Right lobe of liver (tissue), 4 donors: ENCODE measurements at regions not wholly inside any gene's neighbourhood (a gene's known extent, or its start where the extent isn't known, plus 50 kb on each side); places are given as distances from the start of the nearest gene placed in this dataset.

ENCODE experiments used
- CTCF ChIP-seq, 4 donors: fragments of 200-600 bp in 3 of 4; fragments of 450-650 bp in 1 of 4; IDR thresholded peaks; one replicate each; pipeline versions ENCODE4 v1.5.1 to v1.8.0; 2016 to 2022; ENCODE audit warnings: antibody characterized with exemption in 4 of 4, mild to moderate bottlenecking in 2 of 4
- POLR2A ChIP-seq: fragments of 450-650 bp; IDR thresholded peaks from one replicate; pipeline ENCODE4 v1.6.1; 2017; ENCODE audit warnings: antibody characterized with exemption, mild to moderate bottlenecking
- donor health status: DM: no; HTN: no; CAD: no.
- donor health status: DM: no; HTN: no; CAD: no.
- donor health status: DM: no; HTN: yes; CAD: no.

- TF ChIP-seq CTCF (IDR thresholded peaks at IDR 0.05) (no peak), POLR2A (no peak)
These were observed 148.7 kb downstream of the FCRL5 start for GRCh38 chr1:157403608-157404007.
